Stimulated activated CD4-positive, alpha-beta T cell treated with anti-CD3 and anti-CD28 coated beads, Interleukin-15, amount 100 ng/mL, for 24 hours (primary cell): ENCODE measurements at regions not wholly inside any gene's neighbourhood (a gene's known extent, or its start where the extent isn't known, plus 50 kb on each side); places are given as distances from the start of the nearest gene placed in this dataset.

Experiments used
- DNase-seq: peaks from one replicate; pipeline ENCODE4 v3.0.0-alpha.2; 2020

DNA sequence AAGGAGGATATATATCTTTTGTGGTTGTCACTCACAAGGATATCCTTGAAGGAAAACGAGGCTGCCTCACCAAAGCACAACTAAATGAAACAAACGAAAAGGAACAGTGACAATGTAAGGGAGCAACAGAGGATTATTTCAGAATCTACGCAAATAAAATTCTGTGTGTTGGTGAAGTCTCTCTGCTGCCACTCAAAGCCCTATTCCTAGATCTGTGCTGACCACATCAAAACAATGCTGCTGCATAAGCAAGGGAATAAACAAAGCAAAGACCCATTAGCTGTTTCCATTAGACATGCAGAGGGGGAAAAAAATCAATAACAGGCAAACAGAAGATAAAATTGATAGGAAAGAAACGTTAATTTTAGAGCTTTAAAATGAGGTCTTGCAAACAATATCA is 204.4 kb downstream of the MZT1 start:
- DNase-seq, result no peak

DNA sequence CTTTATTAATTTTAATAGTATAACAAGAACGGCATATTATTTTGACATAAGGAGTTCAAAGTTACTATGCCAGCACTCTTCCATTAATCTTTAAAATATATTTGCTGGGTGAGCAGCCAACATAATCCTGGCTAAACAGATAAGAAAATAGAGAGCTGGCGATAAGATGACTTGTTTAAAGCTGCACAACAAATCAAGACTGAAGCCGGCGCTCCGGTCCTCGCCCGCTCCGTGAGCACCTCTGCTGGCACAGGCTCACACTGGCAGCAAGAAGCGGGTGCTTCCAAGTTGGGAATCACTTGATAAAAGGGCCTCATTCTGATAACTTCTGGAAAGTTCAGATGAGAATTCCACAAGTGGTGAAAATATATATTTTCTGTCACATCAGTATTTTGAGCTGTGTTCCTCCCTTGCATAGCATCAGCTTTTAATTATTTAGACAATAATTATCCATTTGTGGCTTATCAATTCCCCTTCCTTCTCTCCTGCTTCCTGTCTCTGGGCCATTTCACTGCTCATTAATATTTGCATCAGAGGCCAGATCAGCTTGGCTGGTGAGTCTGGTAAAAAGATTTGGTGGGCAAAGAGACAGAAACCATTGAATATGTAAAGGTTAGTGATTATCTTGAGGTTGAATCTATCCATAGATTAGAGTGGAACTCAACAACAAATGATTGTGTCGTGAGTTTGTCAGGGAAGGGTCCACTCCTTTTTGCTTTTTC is 205.3 kb downstream of the MZT1 start:
- no peak for DNase-seq

DNA sequence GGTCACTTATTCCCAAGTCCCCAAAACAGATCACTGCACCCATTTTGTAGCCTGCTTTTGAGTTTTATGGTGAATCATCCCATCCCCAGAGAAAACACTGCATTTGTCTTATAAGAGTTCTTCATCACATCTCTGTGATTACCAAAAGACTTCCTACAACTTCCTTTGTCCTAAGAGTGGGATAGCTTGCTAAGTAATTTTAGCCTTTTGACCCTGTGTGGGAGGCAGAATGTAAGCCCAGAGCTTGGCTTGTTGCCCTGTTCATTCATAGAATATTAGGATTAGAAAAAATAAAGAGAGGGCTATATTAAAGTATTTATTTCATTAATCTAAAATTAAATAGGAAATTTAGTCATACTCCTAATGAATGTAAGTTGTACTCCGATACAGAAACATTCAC is 213.3 kb downstream of the MZT1 start:
- no peak for DNase-seq

- no peak for DNase-seq
Measured at GRCh38 chr13:72508392-72508791, 219.0 kb downstream of the MZT1 start.

DNA sequence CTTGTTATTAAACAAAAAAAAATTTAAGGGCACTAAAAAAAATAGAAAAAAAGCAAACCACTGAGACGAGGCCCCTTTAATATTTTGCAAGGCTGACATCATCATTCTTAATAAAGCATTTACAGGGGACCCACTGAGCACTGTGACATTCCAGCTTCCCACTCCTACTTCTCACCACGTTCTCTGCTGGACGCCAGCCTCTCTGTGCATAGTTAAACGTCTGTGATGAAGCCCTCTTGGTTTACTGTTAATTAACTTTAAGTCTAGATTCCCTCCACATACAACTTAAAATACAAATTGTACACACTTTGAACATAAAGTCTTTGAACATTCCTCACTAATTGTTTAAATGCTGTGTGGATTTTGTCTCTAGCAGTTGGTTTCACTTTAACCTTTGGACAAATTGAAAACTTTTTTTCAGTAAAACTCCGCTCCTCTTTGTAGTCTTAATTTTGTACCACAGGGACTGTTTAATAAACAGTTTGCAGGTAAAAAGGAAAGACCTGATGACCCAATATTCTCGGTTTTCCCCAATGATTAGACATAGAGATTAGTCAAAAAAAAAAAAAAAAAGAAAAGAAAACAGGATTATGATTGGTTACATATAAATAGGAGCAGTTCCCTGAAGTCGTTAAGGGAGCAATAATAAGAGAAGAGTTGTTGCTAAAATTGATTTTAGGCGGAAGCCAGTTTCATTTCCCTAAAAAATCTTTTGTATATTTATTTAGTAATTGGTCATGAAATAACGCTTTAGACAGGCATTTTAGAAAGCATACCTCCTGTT is 219.8 kb downstream of the MZT1 start:
- no peak for DNase-seq

DNA sequence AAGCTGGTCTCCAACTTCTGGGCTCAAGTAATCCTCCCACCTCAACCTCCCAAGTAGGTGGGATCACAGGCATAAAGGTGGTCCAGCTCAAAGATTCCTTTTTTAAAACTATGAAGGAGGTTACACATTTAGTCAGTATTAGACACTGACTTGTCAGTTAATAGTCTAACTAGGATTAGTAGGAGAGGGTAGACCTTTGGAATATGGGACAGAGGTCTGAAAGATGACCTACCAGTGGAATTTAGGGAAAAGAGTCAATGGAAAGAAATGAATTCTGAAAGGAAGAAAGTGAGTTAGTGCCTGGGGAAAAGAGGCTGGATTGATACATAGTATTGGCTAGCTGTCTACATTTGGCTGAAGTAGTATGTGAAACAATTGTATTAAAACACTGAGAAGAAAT is 220.7 kb downstream of the MZT1 start:
- DNase-seq, result no peak

GRCh38 chr13:72505376-72505775 is 222.1 kb downstream of the MZT1 start:
- DNase-seq, result no peak

GRCh38 chr13:72504131-72504841 is 223.1 kb downstream of the MZT1 start:
- DNase-seq, result no peak

DNA sequence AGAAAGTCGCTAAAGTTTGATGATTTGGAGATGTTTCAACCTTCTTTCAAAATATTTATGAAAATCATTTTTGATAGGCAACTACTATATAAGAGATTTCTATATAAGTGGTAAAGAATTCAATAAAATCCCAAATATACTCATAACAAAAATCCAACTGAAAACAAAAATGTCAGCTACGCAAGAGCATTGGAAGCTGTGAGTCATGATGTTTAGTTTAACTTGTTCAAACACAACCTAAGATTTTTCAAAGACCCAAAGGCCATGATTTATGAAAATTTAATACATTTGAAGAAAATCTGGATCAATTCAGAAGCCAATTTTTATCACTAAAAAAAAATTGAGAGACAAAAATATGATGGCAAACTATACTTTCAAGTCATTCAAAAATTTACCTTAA is 226.6 kb downstream of the MZT1 start:
- DNase-seq, result no peak

DNA sequence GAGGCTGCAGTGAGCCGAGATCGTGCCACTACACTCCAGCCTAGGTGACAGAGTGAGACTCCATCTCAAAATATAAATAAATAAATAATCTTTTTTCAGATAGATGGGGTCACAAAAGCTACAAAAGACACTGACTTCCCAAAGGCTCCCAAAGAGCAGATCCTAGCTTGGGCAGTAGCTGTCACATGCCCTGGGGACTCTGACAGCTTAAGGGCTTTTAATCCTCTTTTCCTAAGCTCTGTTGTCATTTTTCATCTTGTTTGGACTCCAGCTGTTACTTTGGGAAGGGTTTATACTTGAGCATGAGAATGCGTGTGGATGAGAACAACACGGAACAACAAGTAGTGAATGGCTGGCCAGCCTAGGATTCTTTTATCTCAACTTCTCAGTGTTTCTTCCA is 231.7 kb downstream of the MZT1 start:
- DNase-seq, result no peak

- DNase-seq, result no peak
Measured at GRCh38 chr13:72489751-72490150, 237.7 kb downstream of the MZT1 start.

DNA sequence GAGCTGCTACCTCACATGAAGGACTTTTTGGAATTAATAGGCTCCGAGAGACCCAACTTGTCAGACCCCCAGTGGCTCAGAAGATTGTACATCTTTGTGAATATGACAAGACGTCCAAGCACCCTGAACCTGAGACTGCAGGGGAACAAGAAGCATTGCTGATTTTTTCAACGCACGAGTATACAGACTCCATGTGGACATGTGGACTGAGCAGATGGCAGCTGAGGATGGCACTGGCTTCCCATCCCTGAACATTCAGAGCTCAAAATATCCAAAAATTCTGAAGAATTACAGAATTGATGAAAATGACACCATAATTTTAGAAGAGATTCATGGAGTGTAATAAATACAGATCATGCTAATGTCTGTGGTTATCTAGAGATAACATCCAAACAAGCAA is 254.1 kb downstream of the MZT1 start:
- no peak for DNase-seq

- DNase-seq, result no peak
Measured at GRCh38 chr13:72469906-72470305, 257.5 kb downstream of the MZT1 start.

DNA sequence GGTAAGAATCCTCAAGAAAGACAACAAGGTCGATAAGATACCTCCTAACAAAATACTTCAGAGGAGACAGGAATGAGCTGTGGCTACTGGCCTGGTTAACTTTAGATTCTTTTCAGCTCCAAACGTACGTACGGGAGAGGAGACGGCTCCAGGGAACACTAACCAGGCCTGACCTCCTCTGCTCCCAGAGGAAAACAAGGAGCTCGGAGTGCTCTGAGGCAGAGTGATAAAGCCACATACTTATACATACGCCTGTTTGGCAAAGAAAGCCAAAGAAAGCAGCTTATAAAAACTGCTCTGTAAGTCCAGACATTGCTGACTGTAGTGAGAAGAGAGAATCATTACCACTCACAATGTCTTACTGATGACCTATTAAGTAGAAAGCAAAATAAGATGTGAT is 263.9 kb downstream of the MZT1 start:
- DNase-seq, result no peak

GRCh38 chr13:72462726-72463125 is 264.7 kb downstream of the MZT1 start:
- DNase-seq, result no peak

GRCh38 chr13:72462166-72462565 is 265.3 kb downstream of the MZT1 start:
- no peak for DNase-seq

- no peak for DNase-seq
Measured at GRCh38 chr13:72458701-72459100, 268.7 kb downstream of the MZT1 start.

- no peak for DNase-seq
Measured at GRCh38 chr13:72457151-72457550, 270.3 kb downstream of the MZT1 start.

- no peak for DNase-seq
Measured at GRCh38 chr13:72456486-72456885, 270.9 kb downstream of the MZT1 start.

DNA sequence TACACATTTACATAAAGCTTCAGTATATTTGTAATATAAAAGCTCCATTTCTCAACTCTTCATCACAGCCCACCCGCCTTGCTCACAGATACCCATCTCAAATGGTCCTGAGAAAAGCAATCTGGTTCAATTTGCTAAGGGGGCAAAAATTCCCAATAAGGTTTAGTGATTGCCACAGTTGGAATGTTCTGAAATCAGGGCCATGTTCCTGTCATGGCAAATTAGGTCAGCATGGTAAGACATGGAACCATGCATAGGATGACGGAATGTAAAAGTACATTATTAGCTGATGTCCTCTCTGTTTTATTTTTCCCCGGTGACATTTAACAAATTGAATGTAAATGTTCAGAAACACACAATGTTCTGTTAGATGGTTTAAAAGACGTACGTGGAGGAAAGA is 274.3 kb downstream of the MZT1 start:
- no peak for DNase-seq

DNA sequence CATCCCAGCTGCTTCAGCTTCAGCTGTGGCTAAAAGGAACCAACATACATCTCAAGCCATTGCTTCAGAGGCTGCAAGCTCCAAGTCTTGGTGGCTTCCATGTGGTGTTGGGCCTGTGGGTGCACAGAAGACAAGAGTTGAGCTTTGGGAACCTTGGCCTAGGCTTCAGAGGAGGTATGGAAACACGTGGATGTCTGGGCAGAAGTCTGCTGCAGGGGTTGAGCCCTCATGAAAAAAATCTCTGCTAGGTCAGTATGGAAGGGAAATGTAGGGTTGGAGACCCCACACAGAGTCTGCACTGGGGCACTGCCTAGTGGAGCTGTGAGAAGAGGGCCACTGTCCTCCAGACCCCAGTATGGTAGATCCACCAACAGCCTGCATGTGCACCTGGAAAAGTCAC is 279.3 kb downstream of the MZT1 start:
- DNase-seq, result no peak

- no peak for DNase-seq
Measured at GRCh38 chr13:72444999-72445398, 282.4 kb downstream of the MZT1 start.

GRCh38 chr13:72437458-72437857 is 290.0 kb downstream of the MZT1 start:
- DNase-seq, result no peak

GRCh38 chr13:72435251-72435650 is 292.2 kb downstream of the MZT1 start:
- no peak for DNase-seq
